Tibial artery (tissue), 4 donors: ENCODE measurements at regions not wholly inside any gene's neighbourhood (a gene's known extent, or its start where the extent isn't known, plus 50 kb on each side); places are given as distances from the start of the nearest gene placed in this dataset.

Experiments
- DNase-seq, 2 donors: peaks; one replicate each; pipeline ENCODE4 v3.0.0-alpha.2; 2019
- H3K27ac ChIP-seq, 2 donors: fragments of 200-600 bp; sonication (generic) in 1 of 2; 1 replicate in 1 of 2; 2 replicates in 1 of 2; pipeline ENCODE4 v1.5.1; 2018 to 2019; ENCODE audit warnings: mild to moderate bottlenecking in 1 of 2
- H3K27me3 ChIP-seq, 2 donors: fragments of 200-600 bp; sonication (generic) in 1 of 2; one replicate each; pipeline versions ENCODE4 v1.5.1 to v1.6.0; 2016 to 2019
- H3K36me3 ChIP-seq, 3 donors: fragments of 200-600 bp; sonication (generic) in 2 of 3; one replicate each; pipeline ENCODE4 v1.5.1; 2016 to 2019; ENCODE audit warnings: mild to moderate bottlenecking in 2 of 3
- H3K4me1 ChIP-seq, 4 donors: fragments of 200-600 bp; sonication (generic) in 2 of 4; 1 replicate in 3 of 4; 2 replicates in 1 of 4; pipeline ENCODE4 v1.5.1; 2016 to 2019
- H3K4me3 ChIP-seq, 2 donors: fragments of 200-600 bp; sonication (generic) in 1 of 2; 1 replicate in 1 of 2; 2 replicates in 1 of 2; pipeline ENCODE4 v1.5.1; 2018 to 2019; ENCODE audit warnings: mild to moderate bottlenecking in 2 of 2
- H3K9me3 ChIP-seq, 3 donors: fragments of 200-600 bp; sonication (generic) in 1 of 3; one replicate each; pipeline ENCODE4 v1.5.1; 2016 to 2019
- intact Hi-C: fragments of 100-400 bp; cut with DNase I; formaldehyde crosslinking; loops from one replicate; pipeline ENCODE4 v1.15.0; 2023; ENCODE audit warnings: low total_unique reads
- TF ChIP-seq, protein P1 (sequence below), 2 experiments: fragments of 200-600 bp in 1 of 2; fragments of 450-650 bp in 1 of 2; IDR thresholded peaks; one replicate each; pipeline ENCODE4 v1.5.1; 2017 to 2019; ENCODE audit warnings: antibody characterized with exemption in 2 of 2, mild to moderate bottlenecking in 1 of 2, moderate library complexity in 1 of 2

GRCh38 chr18:73782405-73782804 is 365.2 kb downstream of the FBXO15 start:
- H3K4me3 ChIP-seq = no peak overlapping the region
- DNase-seq = no peak
- H3K4me1 ChIP-seq = no peaks in the 10 kb centered on the region
- H3K9me3 ChIP-seq = no peaks in the 10 kb centered on the region
- TF ChIP-seq, protein P1, sequence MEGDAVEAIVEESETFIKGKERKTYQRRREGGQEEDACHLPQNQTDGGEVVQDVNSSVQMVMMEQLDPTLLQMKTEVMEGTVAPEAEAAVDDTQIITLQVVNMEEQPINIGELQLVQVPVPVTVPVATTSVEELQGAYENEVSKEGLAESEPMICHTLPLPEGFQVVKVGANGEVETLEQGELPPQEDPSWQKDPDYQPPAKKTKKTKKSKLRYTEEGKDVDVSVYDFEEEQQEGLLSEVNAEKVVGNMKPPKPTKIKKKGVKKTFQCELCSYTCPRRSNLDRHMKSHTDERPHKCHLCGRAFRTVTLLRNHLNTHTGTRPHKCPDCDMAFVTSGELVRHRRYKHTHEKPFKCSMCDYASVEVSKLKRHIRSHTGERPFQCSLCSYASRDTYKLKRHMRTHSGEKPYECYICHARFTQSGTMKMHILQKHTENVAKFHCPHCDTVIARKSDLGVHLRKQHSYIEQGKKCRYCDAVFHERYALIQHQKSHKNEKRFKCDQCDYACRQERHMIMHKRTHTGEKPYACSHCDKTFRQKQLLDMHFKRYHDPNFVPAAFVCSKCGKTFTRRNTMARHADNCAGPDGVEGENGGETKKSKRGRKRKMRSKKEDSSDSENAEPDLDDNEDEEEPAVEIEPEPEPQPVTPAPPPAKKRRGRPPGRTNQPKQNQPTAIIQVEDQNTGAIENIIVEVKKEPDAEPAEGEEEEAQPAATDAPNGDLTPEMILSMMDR (IDR thresholded peaks at IDR 0.05) = no peak
- intact Hi-C loops = no loop called here
- no peaks in the 10 kb centered on the region for H3K27me3 ChIP-seq
- H3K27ac ChIP-seq = no peak overlapping the region
- no peaks in the 10 kb centered on the region for H3K36me3 ChIP-seq

DNA sequence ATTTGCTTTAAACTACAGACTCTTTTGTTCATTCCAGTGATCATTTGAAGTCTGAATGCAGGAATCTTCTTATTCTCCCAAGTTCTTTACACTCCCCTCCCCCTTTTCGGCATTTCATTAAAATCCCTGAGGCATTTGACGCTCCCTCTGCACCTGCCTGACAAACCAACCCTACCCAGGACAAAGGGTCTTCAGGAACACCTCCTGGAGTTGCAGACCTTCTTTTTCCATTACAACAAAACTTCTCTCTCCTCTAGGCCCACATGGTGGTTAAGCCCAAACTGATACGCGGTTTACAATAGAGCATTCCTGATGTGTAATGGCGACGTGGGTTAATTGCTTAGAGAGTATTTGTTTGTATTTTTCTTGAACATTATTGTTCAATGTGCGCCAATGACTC is 367.4 kb downstream of the FBXO15 start:
- no peaks in the 10 kb centered on the region for H3K9me3 ChIP-seq
- no peaks in the 10 kb centered on the region for H3K27me3 ChIP-seq
- no peaks in the 10 kb centered on the region for H3K36me3 ChIP-seq
- no peak overlapping the region for H3K27ac ChIP-seq
- TF ChIP-seq, protein P1 (IDR thresholded peaks at IDR 0.05) = no peak
- no peaks in the 10 kb centered on the region for H3K4me1 ChIP-seq
- DNase-seq = no peak
- intact Hi-C loops = no loop called here
- H3K4me3 ChIP-seq = no peak overlapping the region

DNA sequence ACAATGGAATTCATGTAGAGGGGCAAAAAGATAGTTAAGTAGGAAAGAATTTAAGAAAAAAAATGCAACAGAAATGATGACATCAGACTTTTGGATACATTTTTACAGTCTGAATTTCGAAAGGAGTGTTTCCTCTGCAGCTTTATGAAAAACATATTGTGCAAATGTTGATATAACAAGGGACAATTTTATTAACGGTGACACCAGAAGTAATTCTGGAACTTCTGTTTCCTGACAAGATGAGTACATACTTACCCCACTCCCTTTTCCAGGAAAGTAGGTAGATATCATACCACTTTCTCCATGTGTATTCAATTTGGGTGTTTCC is 369.6 kb downstream of the FBXO15 start:
- Histone ChIP-seq H3K4me3 (no peak overlapping the region), H3K27me3 (no peaks in the 10 kb centered on the region), H3K36me3 (no peaks in the 10 kb centered on the region), H3K9me3 (no peaks in the 10 kb centered on the region), H3K4me1 (no peaks in the 10 kb centered on the region), H3K27ac (no peak overlapping the region)
- intact Hi-C loops = no loop called here
- DNase-seq = no peak
- TF ChIP-seq, protein P1 (IDR thresholded peaks at IDR 0.05) = no peak

GRCh38 chr18:73777356-73778031 is 370.1 kb downstream of the FBXO15 start:
- Histone ChIP-seq H3K4me3 (no peak overlapping the region), H3K27ac (no peak overlapping the region), H3K27me3 (no peaks in the 10 kb centered on the region), H3K9me3 (no peaks in the 10 kb centered on the region), H3K4me1 (no peaks in the 10 kb centered on the region), H3K36me3 (no peaks in the 10 kb centered on the region)
- intact Hi-C loops = no loop called here
- TF ChIP-seq, protein P1 (IDR thresholded peaks at IDR 0.05) = no peak
- no peak for DNase-seq

GRCh38 chr18:73774811-73775509 is 372.7 kb downstream of the FBXO15 start:
- intact Hi-C loops = no loop called here
- H3K27ac ChIP-seq = no peak overlapping the region
- no peaks in the 10 kb centered on the region for H3K27me3 ChIP-seq
- no peak for DNase-seq
- no peak overlapping the region for H3K4me3 ChIP-seq
- no peaks in the 10 kb centered on the region for H3K9me3 ChIP-seq
- TF ChIP-seq, protein P1 (IDR thresholded peaks at IDR 0.05) = no peak
- H3K4me1 ChIP-seq = no peaks in the 10 kb centered on the region
- no peaks in the 10 kb centered on the region for H3K36me3 ChIP-seq
